ENCODE measurements at regions not wholly inside any gene's neighbourhood (a gene's known extent, or its start where the extent isn't known, plus 50 kb on each side); places are given as distances from the start of the nearest gene placed in this dataset.

DNA sequence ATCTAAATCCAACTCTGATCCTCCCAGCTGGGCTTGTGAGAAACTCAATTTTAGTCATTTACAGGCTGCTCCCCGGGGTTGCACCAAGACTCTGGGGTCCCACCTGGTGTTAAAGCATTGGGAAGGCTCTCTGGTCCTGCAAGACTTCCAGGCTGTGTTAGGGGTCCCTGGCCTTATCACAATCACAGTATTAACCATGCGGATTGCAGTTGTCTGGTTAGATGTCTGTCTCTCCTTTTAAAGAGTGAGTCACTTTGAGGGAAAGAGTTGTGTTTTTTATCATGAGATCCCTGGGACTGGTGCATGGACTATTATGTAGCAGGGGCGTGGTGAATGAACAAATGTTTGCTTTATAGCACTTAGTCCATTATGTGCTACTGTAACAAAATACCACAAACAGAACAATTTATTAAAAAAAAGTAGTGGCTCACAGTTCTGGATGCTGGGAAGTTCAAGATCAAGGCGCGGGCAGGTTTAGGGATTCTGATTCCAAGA, 531.4 kb downstream of the FUT8 start:
- no peak for DNase-seq (ENCODE audit: low read depth)
- H3K4me3 ChIP-seq (ENCODE audit: control insufficient read depth, low read depth, low read length) = no peak overlapping the region
- TF ChIP-seq, protein P1, sequence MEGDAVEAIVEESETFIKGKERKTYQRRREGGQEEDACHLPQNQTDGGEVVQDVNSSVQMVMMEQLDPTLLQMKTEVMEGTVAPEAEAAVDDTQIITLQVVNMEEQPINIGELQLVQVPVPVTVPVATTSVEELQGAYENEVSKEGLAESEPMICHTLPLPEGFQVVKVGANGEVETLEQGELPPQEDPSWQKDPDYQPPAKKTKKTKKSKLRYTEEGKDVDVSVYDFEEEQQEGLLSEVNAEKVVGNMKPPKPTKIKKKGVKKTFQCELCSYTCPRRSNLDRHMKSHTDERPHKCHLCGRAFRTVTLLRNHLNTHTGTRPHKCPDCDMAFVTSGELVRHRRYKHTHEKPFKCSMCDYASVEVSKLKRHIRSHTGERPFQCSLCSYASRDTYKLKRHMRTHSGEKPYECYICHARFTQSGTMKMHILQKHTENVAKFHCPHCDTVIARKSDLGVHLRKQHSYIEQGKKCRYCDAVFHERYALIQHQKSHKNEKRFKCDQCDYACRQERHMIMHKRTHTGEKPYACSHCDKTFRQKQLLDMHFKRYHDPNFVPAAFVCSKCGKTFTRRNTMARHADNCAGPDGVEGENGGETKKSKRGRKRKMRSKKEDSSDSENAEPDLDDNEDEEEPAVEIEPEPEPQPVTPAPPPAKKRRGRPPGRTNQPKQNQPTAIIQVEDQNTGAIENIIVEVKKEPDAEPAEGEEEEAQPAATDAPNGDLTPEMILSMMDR (IDR thresholded peaks at IDR 0.05; ENCODE audit: control insufficient read depth, insufficient read depth, low read depth, low read length, missing control alignments) = no peak

DNA sequence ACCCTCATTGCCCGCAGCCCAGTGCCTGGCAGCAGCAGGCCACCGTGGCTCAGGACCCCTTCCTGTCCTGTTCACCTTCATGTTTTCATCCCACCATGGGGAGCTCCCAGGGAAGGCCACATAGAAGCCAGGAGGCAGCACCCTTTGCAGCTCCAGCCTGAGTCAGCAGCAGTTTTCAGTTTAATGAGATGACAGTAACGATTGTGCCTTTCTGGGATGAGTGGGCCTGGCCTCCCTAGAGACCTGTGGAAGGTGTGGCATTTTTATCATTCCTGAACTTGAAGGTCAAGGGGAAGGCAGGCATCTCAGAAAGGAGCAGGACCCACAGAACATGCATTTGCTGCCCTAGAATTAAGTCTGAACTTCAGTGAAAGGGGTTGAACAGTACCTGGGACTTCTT, 532.8 kb downstream of the FUT8 start:
- TF ChIP-seq, protein P1 (IDR thresholded peaks at IDR 0.05; ENCODE audit: control insufficient read depth, insufficient read depth, low read depth, low read length, missing control alignments) = no peak
- no peak for DNase-seq (ENCODE audit: low read depth)
- H3K4me3 ChIP-seq (ENCODE audit: control insufficient read depth, low read depth, low read length) = no peak overlapping the region

DNA sequence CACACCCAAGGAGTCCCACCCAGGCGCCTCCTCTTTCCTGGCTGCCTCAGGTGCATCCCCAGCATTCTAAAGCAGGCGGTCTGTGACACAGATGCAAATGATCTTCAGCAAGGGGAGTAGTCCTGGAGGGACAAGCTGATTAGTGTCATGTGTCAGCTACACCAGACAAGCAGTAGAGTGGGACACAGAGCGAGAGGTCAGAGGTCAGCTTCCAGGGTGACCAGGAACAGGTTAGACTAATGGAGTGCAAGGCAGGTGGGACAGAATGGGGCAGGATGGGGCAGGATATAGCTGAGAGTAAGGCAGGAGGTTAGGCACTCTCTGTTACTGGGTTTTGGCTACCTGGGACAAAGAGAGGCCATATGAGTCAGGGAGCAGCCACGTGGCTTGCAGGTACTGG, 534.0 kb downstream of the FUT8 start:
- H3K4me3 ChIP-seq (ENCODE audit: control insufficient read depth, low read depth, low read length) = no peak overlapping the region
- TF ChIP-seq, protein P1 (IDR thresholded peaks at IDR 0.05; ENCODE audit: control insufficient read depth, insufficient read depth, low read depth, low read length, missing control alignments) = no peak
- DNase-seq (ENCODE audit: low read depth) = no peak

DNA sequence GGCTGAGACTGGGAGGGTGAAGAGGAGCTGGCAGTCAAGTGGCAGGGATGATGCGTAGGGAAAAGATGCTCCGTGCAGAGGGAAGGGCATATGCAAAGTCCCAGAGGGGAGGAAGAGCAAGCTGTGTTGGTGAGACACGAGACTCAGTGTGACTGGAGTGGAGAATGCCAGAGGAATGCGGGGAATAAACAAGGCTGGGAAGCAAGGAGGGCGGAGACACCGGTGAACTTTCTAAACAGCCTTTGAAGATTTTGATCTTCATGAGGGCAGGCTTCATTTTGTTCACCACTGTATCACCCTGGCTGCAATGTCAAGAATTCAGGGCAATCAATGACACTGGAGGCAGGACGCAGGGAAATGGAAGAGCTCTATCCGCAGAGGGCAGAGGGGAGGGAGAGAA, 535.8 kb downstream of the FUT8 start:
- H3K4me3 ChIP-seq (ENCODE audit: control insufficient read depth, low read depth, low read length) = no peak overlapping the region

DNA sequence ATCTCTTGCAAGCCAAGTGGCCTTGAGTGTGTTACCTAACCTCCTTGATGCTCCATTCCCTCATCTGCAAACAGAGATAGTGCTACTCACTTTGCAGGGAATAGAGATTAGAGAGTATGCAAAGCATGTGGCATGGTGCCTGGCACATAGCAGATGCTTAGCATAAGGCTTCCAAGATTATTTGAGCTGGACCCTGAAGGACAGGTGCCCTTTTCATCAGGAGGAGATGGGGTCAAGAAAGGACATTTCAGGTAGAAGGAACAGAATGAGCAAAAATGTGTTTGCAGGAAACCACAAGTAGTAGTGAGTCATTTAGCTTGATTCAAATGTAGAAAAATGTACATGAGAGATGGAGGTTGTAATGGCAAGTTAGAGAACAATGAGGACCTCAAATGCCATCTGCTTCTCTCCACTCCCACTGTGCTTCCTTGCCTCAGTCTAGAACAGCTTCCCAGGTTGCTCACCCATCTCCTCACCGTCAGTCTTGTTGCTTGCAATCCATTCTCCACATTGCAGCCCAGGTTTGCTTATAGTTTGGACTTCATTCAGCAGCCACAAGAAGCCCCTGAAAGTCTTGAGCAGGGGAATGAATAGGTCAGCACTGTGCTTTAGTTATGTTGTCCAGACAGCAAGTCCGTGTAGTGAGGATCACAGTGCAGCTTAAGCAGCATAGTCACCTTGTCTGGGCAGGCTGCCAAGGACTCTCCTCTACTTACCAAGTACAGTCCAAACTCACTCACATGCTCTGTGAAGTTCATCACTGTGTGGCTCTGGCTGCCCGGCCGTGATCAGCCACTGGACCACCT, 536.3 kb upstream of the CCDC196 start:
- no peak for DNase-seq (ENCODE audit: low read depth)
- no peak overlapping the region for H3K4me3 ChIP-seq (ENCODE audit: control insufficient read depth, low read depth, low read length)
- TF ChIP-seq, protein P1 (IDR thresholded peaks at IDR 0.05; ENCODE audit: control insufficient read depth, insufficient read depth, low read depth, low read length, missing control alignments) = no peak

More for the DNA sequence above, 535.8 kb downstream of the FUT8 start:
- DNase-seq (ENCODE audit: low read depth) = no peak
- TF ChIP-seq, protein P1 (IDR thresholded peaks at IDR 0.05; ENCODE audit: control insufficient read depth, insufficient read depth, low read depth, low read length, missing control alignments) = no peak

DNA sequence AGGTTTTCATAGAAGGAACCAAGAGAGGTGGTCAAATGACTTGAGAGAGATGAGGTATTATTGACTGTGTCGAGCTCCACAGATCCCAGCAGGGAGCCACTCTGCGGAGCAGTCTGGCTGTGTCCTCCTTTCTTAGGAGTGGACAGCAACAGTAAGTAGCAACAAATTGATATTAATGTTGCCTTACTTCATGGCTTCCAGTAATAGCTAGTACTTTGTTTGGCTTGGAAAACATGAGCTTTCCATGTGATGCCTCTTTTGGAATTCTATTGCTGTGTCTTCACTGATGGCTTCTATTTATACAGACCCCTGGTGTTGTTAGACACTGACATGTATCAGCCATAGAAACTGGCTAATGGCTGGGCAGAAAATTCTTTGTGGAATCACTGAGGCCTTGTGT, 531.2 kb upstream of the CCDC196 start:
- H3K4me3 ChIP-seq (ENCODE audit: control insufficient read depth, low read depth, low read length) = no peak overlapping the region
- TF ChIP-seq, protein P1 (IDR thresholded peaks at IDR 0.05; ENCODE audit: control insufficient read depth, insufficient read depth, low read depth, low read length, missing control alignments) = no peak
- DNase-seq (ENCODE audit: low read depth) = no peak

All from AG09309 (cell line).